Neural progenitor cell (in vitro differentiated cells): ENCODE measurements at regions not wholly inside any gene's neighbourhood (a gene's known extent, or its start where the extent isn't known, plus 50 kb on each side); places are given as distances from the start of the nearest gene placed in this dataset.

Experiments used
- EZH2phosphoT487 ChIP-seq: fragments of 200-600 bp; sonication (generic); IDR thresholded peaks from 2 replicates; pipeline ENCODE4 v1.6.1; 2017; ENCODE audit warnings: antibody characterized with exemption
- TF ChIP-seq, protein P1 (sequence below): fragments of 200-600 bp; sonication (generic); IDR thresholded peaks from 2 replicates; pipeline ENCODE4 v1.5.1; 2017; ENCODE audit warnings: antibody characterized with exemption, mild to moderate bottlenecking

DNA sequence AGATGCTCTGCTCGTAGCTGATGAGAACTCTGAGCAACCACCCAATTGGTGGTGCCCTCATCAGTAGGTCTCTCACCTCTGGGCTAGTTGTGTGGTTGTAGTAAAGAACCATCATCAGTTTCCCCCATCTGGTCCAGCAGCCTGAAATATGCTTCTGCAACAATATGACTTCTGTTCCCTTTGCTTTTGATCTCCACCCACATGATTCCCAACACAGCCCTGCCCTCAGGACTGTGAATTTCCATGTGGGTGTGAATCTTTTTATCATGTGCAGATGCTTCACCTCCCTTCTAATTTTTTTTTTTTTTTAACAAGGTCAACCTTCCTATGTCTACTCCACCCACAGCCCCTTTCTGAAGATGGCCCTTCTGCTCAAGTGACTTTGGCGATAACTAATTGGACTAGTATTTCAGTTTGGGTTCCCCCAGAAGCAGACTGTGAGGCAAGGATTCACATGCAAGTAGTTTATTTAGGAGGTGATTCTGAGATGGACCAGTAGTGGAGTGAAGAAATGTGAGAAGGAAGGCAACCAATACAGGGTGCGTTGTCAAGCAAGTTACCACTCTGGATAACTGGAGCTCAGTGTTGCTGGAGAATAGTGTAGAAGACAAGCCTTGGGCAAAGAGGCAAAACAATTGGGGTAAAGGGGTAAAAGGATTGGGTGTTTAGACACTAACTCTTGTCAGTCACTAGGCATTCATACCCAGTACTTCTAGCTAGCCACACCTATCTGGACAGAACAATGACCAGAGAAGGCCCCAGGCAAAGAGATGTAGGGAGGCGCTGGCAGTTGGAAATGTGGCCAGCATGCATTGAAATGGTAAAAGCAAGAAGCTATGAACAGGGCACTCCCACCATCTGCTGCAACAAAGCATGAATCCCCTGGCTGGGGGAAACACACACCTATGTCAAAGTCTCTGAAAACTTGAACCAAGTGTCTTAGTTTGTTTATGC, 466.2 kb downstream of the BCOR start:
- TF ChIP-seq, protein P1, sequence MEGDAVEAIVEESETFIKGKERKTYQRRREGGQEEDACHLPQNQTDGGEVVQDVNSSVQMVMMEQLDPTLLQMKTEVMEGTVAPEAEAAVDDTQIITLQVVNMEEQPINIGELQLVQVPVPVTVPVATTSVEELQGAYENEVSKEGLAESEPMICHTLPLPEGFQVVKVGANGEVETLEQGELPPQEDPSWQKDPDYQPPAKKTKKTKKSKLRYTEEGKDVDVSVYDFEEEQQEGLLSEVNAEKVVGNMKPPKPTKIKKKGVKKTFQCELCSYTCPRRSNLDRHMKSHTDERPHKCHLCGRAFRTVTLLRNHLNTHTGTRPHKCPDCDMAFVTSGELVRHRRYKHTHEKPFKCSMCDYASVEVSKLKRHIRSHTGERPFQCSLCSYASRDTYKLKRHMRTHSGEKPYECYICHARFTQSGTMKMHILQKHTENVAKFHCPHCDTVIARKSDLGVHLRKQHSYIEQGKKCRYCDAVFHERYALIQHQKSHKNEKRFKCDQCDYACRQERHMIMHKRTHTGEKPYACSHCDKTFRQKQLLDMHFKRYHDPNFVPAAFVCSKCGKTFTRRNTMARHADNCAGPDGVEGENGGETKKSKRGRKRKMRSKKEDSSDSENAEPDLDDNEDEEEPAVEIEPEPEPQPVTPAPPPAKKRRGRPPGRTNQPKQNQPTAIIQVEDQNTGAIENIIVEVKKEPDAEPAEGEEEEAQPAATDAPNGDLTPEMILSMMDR, result no peak
- no peak for TF ChIP-seq EZH2phosphoT487
